Spleen (tissue), 7 donors: ENCODE measurements at regions not wholly inside any gene's neighbourhood (a gene's known extent, or its start where the extent isn't known, plus 50 kb on each side); places are given as distances from the start of the nearest gene placed in this dataset.

Source experiments
- POLR2AphosphoS5 ChIP-seq, 3 donors: sonication (generic); formaldehyde crosslinking; IDR thresholded peaks; one replicate each; pipeline ENCODE4 v1.5.1; 2017; ENCODE audit warnings: antibody characterized with exemption in 3 of 3
- TF ChIP-seq, protein P1 (sequence below), 11 experiments: fragments of 200-600 bp in 7 of 11; fragments of 450-650 bp in 4 of 11; sonication (generic) in 4 of 11; IDR thresholded peaks in 8 of 11; conservative IDR thresholded peaks in 3 of 11; 1 replicate in 7 of 11; 2 replicates in 4 of 11; pipeline versions ENCODE4 v1.4.0 to v1.8.0; 2016 to 2021; ENCODE audit warnings: antibody characterized with exemption in 11 of 11, inconsistent platforms in 4 of 11, mild to moderate bottlenecking in 1 of 11
- donor health status: DM: no; HTN: no; CAD: no; lungs with moderate emphysema.
- donor health status: DM: no; HTN: no; CAD: no.
- donor health status: DM: no; HTN: no; CAD: no.

- TF ChIP-seq POLR2AphosphoS5 (IDR thresholded peaks at IDR 0.05), result no peak
- TF ChIP-seq, protein P1, sequence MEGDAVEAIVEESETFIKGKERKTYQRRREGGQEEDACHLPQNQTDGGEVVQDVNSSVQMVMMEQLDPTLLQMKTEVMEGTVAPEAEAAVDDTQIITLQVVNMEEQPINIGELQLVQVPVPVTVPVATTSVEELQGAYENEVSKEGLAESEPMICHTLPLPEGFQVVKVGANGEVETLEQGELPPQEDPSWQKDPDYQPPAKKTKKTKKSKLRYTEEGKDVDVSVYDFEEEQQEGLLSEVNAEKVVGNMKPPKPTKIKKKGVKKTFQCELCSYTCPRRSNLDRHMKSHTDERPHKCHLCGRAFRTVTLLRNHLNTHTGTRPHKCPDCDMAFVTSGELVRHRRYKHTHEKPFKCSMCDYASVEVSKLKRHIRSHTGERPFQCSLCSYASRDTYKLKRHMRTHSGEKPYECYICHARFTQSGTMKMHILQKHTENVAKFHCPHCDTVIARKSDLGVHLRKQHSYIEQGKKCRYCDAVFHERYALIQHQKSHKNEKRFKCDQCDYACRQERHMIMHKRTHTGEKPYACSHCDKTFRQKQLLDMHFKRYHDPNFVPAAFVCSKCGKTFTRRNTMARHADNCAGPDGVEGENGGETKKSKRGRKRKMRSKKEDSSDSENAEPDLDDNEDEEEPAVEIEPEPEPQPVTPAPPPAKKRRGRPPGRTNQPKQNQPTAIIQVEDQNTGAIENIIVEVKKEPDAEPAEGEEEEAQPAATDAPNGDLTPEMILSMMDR (IDR thresholded peaks at IDR 0.05 in 8 of 11, conservative IDR thresholded peaks at IDR 0.05 in 3 of 11), result no peak
Observed at GRCh38 chr13:107251341-107251740, 683.4 kb upstream of the ARGLU1 start.
